ENCODE measurements at regions not wholly inside any gene's neighbourhood (a gene's known extent, or its start where the extent isn't known, plus 50 kb on each side); places are given as distances from the start of the nearest gene placed in this dataset.

DNA sequence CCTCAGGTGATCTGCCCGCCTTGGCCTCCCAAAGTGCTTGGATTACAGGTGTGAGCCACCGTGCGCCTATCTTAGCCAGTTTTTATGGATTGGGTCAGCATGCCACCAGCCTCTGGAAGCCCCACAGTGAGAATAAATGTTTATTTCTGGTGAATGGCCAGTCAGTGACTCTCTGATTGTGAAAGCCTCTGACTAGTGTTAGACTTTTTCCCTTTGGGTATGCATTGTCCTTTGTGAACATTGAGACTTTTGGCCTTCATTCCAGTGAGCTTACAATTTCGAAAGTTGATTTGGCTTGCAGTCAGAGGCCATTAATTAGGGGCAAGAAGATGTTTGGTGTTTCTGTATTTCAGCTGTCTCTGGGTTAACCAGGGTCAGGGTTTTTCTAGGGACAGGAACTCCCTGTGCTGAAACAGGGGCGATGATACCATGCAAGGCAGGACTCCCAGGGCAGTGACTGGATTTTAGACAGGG lies 274.5 kb upstream of the C2CD4B start:
- TF ChIP-seq, protein P1, sequence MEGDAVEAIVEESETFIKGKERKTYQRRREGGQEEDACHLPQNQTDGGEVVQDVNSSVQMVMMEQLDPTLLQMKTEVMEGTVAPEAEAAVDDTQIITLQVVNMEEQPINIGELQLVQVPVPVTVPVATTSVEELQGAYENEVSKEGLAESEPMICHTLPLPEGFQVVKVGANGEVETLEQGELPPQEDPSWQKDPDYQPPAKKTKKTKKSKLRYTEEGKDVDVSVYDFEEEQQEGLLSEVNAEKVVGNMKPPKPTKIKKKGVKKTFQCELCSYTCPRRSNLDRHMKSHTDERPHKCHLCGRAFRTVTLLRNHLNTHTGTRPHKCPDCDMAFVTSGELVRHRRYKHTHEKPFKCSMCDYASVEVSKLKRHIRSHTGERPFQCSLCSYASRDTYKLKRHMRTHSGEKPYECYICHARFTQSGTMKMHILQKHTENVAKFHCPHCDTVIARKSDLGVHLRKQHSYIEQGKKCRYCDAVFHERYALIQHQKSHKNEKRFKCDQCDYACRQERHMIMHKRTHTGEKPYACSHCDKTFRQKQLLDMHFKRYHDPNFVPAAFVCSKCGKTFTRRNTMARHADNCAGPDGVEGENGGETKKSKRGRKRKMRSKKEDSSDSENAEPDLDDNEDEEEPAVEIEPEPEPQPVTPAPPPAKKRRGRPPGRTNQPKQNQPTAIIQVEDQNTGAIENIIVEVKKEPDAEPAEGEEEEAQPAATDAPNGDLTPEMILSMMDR (IDR thresholded peaks at IDR 0.05): no peak
- no peak for TF ChIP-seq POLR2A (IDR thresholded peaks at IDR 0.05)

Measured in body of pancreas (tissue), 4 donors.